ENCODE measurements at regions not wholly inside any gene's neighbourhood (a gene's known extent, or its start where the extent isn't known, plus 50 kb on each side); places are given as distances from the start of the nearest gene placed in this dataset.
"Not testable (repeated sequence)": the region's sequence is repeated elsewhere in the genome, so short reads cannot be mapped to it uniquely, and the experiment has no call there.

DNA sequence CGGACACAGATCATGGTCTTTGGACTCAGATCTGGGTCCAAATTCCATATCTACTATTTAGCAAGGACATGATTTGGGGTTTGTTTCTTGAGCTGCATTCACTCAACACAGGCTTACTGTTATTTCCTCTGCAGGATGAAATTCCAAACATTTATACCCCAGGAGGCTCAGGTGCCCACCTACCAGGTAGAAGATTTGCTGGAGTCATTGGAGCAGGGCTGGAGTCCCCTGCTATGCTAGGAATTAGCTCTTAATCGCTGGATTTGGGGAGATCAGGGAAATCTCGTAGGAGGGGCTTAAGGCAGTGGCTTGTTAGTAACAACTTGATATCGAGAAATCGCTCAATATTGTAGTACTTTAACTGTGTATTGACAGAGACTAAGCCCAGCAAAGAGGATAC, 193.0 kb downstream of the IL20RB start:
- ChIA-PET CTCF (interaction anchor here (0.7 to 0.8 kb wide), 2 partner anchors 21 to 119 kb away, joined by 3 read pairs; no protein-coding TSS in a partner anchor), POLR2A (no interaction called here)
- no peaks in the 10 kb centered on the region for H3K9me2 ChIP-seq
- no peak overlapping the region for H3K9ac ChIP-seq
- H3K27ac ChIP-seq (ENCODE audit: low read depth in 2 of 2, low read length in 1 of 2), result no peak overlapping the region
- H3F3A ChIP-seq (replicated peaks; ENCODE audit: insufficient read depth), result no peaks in the 10 kb centered on the region
- no peak overlapping the region for H3K4me2 ChIP-seq
- no peaks in the 10 kb centered on the region for H3K27me3 ChIP-seq (ENCODE audit: insufficient read depth)
- H4K20me1 ChIP-seq (ENCODE audit: insufficient read depth), result no peaks in the 10 kb centered on the region
- 18% methylated on average over 5 of the region's 5 CpGs for WGBS (ENCODE audit: low lambda C conversion rate)
- DNase-seq, result no peak
- H2AFZ ChIP-seq (ENCODE audit: low read depth), result no peak overlapping the region
- no peaks in the 10 kb centered on the region for H3K36me3 ChIP-seq (replicated peaks in 1 of 2; ENCODE audit: control insufficient read depth in 1 of 2, insufficient read depth in 2 of 2, low read length in 1 of 2)
- TF ChIP-seq, protein P1, sequence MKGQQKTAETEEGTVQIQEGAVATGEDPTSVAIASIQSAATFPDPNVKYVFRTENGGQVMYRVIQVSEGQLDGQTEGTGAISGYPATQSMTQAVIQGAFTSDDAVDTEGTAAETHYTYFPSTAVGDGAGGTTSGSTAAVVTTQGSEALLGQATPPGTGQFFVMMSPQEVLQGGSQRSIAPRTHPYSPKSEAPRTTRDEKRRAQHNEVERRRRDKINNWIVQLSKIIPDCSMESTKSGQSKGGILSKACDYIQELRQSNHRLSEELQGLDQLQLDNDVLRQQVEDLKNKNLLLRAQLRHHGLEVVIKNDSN (IDR thresholded peaks at IDR 0.05; ENCODE audit: borderline replicate concordance, low read depth), result no peak
- TF ChIP-seq SIN3A (IDR thresholded peaks at IDR 0.05; ENCODE audit: borderline replicate concordance, low read depth, low read length) (no peak), MXI1 (IDR thresholded peaks at IDR 0.05; ENCODE audit: low read depth, low read length) (no peak), NRF1 (IDR thresholded peaks at IDR 0.05; ENCODE audit: low read depth, low read length) (no peak), CHD2 (IDR thresholded peaks at IDR 0.05; ENCODE audit: low read length, partially characterized antibody) (no peak), RXRA (IDR thresholded peaks at IDR 0.05; ENCODE audit: borderline replicate concordance, low read depth) (no peak), SMC3 (IDR thresholded peaks at IDR 0.05; ENCODE audit: low read depth, low read length) (no peak), TAF1 (IDR thresholded peaks at IDR 0.05; ENCODE audit: borderline replicate concordance, low read depth, low read length) (no peak)
- TF ChIP-seq, protein P2, sequence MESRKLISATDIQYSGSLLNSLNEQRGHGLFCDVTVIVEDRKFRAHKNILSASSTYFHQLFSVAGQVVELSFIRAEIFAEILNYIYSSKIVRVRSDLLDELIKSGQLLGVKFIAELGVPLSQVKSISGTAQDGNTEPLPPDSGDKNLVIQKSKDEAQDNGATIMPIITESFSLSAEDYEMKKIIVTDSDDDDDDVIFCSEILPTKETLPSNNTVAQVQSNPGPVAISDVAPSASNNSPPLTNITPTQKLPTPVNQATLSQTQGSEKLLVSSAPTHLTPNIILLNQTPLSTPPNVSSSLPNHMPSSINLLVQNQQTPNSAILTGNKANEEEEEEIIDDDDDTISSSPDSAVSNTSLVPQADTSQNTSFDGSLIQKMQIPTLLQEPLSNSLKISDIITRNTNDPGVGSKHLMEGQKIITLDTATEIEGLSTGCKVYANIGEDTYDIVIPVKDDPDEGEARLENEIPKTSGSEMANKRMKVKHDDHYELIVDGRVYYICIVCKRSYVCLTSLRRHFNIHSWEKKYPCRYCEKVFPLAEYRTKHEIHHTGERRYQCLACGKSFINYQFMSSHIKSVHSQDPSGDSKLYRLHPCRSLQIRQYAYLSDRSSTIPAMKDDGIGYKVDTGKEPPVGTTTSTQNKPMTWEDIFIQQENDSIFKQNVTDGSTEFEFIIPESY (IDR thresholded peaks at IDR 0.05; ENCODE audit: borderline replicate concordance, low read depth), result no peak
- TF ChIP-seq, protein P3, sequence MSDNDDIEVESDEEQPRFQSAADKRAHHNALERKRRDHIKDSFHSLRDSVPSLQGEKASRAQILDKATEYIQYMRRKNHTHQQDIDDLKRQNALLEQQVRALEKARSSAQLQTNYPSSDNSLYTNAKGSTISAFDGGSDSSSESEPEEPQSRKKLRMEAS (IDR thresholded peaks at IDR 0.05; ENCODE audit: low read depth), result no peak
- TF ChIP-seq, protein P4, sequence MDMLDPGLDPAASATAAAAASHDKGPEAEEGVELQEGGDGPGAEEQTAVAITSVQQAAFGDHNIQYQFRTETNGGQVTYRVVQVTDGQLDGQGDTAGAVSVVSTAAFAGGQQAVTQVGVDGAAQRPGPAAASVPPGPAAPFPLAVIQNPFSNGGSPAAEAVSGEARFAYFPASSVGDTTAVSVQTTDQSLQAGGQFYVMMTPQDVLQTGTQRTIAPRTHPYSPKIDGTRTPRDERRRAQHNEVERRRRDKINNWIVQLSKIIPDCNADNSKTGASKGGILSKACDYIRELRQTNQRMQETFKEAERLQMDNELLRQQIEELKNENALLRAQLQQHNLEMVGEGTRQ (IDR thresholded peaks at IDR 0.05; ENCODE audit: borderline replicate concordance, low read depth, low read length), result no peak
- TF ChIP-seq, protein P5, sequence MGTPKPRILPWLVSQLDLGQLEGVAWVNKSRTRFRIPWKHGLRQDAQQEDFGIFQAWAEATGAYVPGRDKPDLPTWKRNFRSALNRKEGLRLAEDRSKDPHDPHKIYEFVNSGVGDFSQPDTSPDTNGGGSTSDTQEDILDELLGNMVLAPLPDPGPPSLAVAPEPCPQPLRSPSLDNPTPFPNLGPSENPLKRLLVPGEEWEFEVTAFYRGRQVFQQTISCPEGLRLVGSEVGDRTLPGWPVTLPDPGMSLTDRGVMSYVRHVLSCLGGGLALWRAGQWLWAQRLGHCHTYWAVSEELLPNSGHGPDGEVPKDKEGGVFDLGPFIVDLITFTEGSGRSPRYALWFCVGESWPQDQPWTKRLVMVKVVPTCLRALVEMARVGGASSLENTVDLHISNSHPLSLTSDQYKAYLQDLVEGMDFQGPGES (IDR thresholded peaks at IDR 0.05; ENCODE audit: low read depth, low read length), result no peak
- H3K4me3 ChIP-seq (ENCODE audit: low read depth in 2 of 2, low read length in 1 of 2), result no peak overlapping the region
- H3K4me1 ChIP-seq (ENCODE audit: control insufficient read depth in 1 of 2, insufficient read depth in 2 of 2, low read depth in 1 of 2, low read length in 1 of 2), result no peaks in the 10 kb centered on the region
- no peaks in the 10 kb centered on the region for H3K79me2 ChIP-seq (ENCODE audit: insufficient read depth)
- no peaks in the 10 kb centered on the region for H3K9me3 ChIP-seq

DNA sequence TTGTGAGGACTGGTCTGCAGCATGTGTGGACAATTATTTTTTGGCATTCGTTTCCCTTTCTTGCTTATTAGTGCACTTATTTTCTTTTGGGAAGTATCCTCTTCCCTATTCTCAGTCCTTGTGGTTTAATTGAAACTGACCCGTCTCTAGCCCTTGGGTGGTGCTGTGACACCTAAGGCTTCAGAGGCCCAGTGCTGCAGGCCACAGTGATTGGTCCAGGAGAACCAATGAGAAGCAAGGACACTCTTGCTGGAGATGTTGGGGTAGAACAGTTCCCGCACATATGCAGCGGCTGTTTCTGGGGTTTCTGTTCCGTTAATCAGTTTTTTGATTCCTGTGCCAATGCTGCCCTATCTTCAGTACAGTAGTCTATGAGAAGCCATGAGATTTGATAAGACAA, 195.3 kb downstream of the IL20RB start:
- H3K27me3 ChIP-seq (ENCODE audit: insufficient read depth); H3F3A ChIP-seq (replicated peaks; ENCODE audit: insufficient read depth); H2AFZ ChIP-seq (ENCODE audit: low read depth); H3K27ac ChIP-seq (ENCODE audit: low read depth in 2 of 2, low read length in 1 of 2); H3K4me1 ChIP-seq (ENCODE audit: control insufficient read depth in 1 of 2, insufficient read depth in 2 of 2, low read depth in 1 of 2, low read length in 1 of 2); CTCF ChIA-PET; H3K4me2 ChIP-seq; DNase-seq; POLR2A ChIA-PET; H3K9ac ChIP-seq; H3K9me3 ChIP-seq; H3K9me2 ChIP-seq; H4K20me1 ChIP-seq (ENCODE audit: insufficient read depth); H3K79me2 ChIP-seq (ENCODE audit: insufficient read depth); H3K4me3 ChIP-seq (ENCODE audit: low read depth in 2 of 2, low read length in 1 of 2); H3K36me3 ChIP-seq (replicated peaks in 1 of 2; ENCODE audit: control insufficient read depth in 1 of 2, insufficient read depth in 2 of 2, low read length in 1 of 2): not testable (repeated sequence)
- WGBS (ENCODE audit: low lambda C conversion rate), result 28% methylated on average over 4 of the region's 5 CpGs

Measured in SK-N-SH (cell line).